ENCODE measurements at regions not wholly inside any gene's neighbourhood (a gene's known extent, or its start where the extent isn't known, plus 50 kb on each side); places are given as distances from the start of the nearest gene placed in this dataset.
A peak's percentile ranks its signal among the peaks of the same experiment; 100 is the strongest.

GRCh38 chr4:67201334-67201733, 344.0 kb downstream of the CENPC start:
- TF ChIP-seq EZH2phosphoT487 (IDR thresholded peaks at IDR 0.05; ENCODE audit: borderline replicate concordance, low read depth, low read length) (no peak), CTCF (conservative IDR thresholded peaks at IDR 0.05; ENCODE audit: low read length) (no peak)
- Histone ChIP-seq H3K4me2 (ENCODE audit: low read length) (no peak overlapping the region), H3K79me2 (ENCODE audit: insufficient read depth, low read depth, low read length) (no peaks in the 10 kb centered on the region), H4K20me1 (ENCODE audit: insufficient read depth, low read length) (no peaks in the 10 kb centered on the region), H2AFZ (ENCODE audit: low read length) (no peak overlapping the region), H3K27ac (ENCODE audit: low read depth, low read length, poor library complexity, severe bottlenecking) (no peak overlapping the region), H3K9me2 (ENCODE audit: insufficient read depth, low read length) (no peaks in the 10 kb centered on the region), H3K36me3 (ENCODE audit: insufficient read depth, low read length) (no peaks in the 10 kb centered on the region), H3K4me3 (ENCODE audit: low read depth, low read length, poor library complexity, severe bottlenecking) (no peak overlapping the region), H3K4me1 (ENCODE audit: insufficient read depth, low read length, poor library complexity, severe bottlenecking) (no peaks in the 10 kb centered on the region), H3K9me3 (ENCODE audit: low read length) (no peaks in the 10 kb centered on the region)
- intact Hi-C loops (cut with micrococcal nuclease; ENCODE audit: unreplicated experiment) = no loop called here
- DNase-seq (ENCODE audit: low spot score) = no peak
- ChIA-PET POLR2A (no interaction called here), CTCF (ENCODE audit: unreplicated experiment) (no interaction called here)
- BruUV-seq (replicated peaks) = no TSS peak

- Histone ChIP-seq H3K4me1 (ENCODE audit: insufficient read depth, low read length, poor library complexity, severe bottlenecking) (no peaks in the 10 kb centered on the region), H4K20me1 (ENCODE audit: insufficient read depth, low read length) (no peaks in the 10 kb centered on the region), H3K4me3 (ENCODE audit: low read depth, low read length, poor library complexity, severe bottlenecking) (no peak overlapping the region), H2AFZ (ENCODE audit: low read length) (no peak overlapping the region), H3K9me2 (ENCODE audit: insufficient read depth, low read length) (no peaks in the 10 kb centered on the region), H3K9me3 (ENCODE audit: low read length) (no peaks in the 10 kb centered on the region), H3K36me3 (ENCODE audit: insufficient read depth, low read length) (no peaks in the 10 kb centered on the region), H3K4me2 (ENCODE audit: low read length) (no peak overlapping the region), H3K27ac (ENCODE audit: low read depth, low read length, poor library complexity, severe bottlenecking) (no peak overlapping the region), H3K79me2 (ENCODE audit: insufficient read depth, low read depth, low read length) (no peaks in the 10 kb centered on the region)
- ChIA-PET POLR2A (no interaction called here), CTCF (ENCODE audit: unreplicated experiment) (no interaction called here)
- no TSS peak for BruUV-seq (replicated peaks)
- TF ChIP-seq CTCF (conservative IDR thresholded peaks at IDR 0.05; ENCODE audit: low read length) (peak; percentile 55), EZH2phosphoT487 (IDR thresholded peaks at IDR 0.05; ENCODE audit: borderline replicate concordance, low read depth, low read length) (no peak)
- DNase-seq (ENCODE audit: low spot score) = peak; percentile 4
- intact Hi-C loops (cut with micrococcal nuclease; ENCODE audit: unreplicated experiment) = no loop called here
These were observed 346.6 kb downstream of the CENPC start for GRCh38 chr4:67198727-67199126.

GRCh38 chr4:67167849-67168248, 377.5 kb downstream of the CENPC start:
- H3K4me2 ChIP-seq (ENCODE audit: low read length) = no peak overlapping the region
- ChIA-PET CTCF (ENCODE audit: unreplicated experiment) (no interaction called here), POLR2A (interaction anchor here (0.6 kb wide), 1 partner anchor 1388 kb away, joined by 3 read pairs; no protein-coding TSS in a partner anchor)
- no peak overlapping the region for H2AFZ ChIP-seq (ENCODE audit: low read length)
- TF ChIP-seq EZH2phosphoT487 (IDR thresholded peaks at IDR 0.05; ENCODE audit: borderline replicate concordance, low read depth, low read length) (no peak), CTCF (conservative IDR thresholded peaks at IDR 0.05; ENCODE audit: low read length) (no peak)
- DNase-seq (ENCODE audit: low spot score) = no peak
- BruUV-seq (replicated peaks) = no TSS peak
- H3K9me2 ChIP-seq (ENCODE audit: insufficient read depth, low read length) = no peaks in the 10 kb centered on the region
- H3K36me3 ChIP-seq (ENCODE audit: insufficient read depth, low read length) = no peaks in the 10 kb centered on the region
- intact Hi-C loops (cut with micrococcal nuclease; ENCODE audit: unreplicated experiment) = no loop called here
- no peaks in the 10 kb centered on the region for H4K20me1 ChIP-seq (ENCODE audit: insufficient read depth, low read length)
- H3K79me2 ChIP-seq (ENCODE audit: insufficient read depth, low read depth, low read length) = no peaks in the 10 kb centered on the region
- H3K9me3 ChIP-seq (ENCODE audit: low read length) = no peaks in the 10 kb centered on the region
- no peaks in the 10 kb centered on the region for H3K4me1 ChIP-seq (ENCODE audit: insufficient read depth, low read length, poor library complexity, severe bottlenecking)
- no peak overlapping the region for H3K4me3 ChIP-seq (ENCODE audit: low read depth, low read length, poor library complexity, severe bottlenecking)
- H3K27ac ChIP-seq (ENCODE audit: low read depth, low read length, poor library complexity, severe bottlenecking) = no peak overlapping the region

Data from OCI-LY7 (cell line).